ENCODE measurements at regions not wholly inside any gene's neighbourhood (a gene's known extent, or its start where the extent isn't known, plus 50 kb on each side); places are given as distances from the start of the nearest gene placed in this dataset.

DNA sequence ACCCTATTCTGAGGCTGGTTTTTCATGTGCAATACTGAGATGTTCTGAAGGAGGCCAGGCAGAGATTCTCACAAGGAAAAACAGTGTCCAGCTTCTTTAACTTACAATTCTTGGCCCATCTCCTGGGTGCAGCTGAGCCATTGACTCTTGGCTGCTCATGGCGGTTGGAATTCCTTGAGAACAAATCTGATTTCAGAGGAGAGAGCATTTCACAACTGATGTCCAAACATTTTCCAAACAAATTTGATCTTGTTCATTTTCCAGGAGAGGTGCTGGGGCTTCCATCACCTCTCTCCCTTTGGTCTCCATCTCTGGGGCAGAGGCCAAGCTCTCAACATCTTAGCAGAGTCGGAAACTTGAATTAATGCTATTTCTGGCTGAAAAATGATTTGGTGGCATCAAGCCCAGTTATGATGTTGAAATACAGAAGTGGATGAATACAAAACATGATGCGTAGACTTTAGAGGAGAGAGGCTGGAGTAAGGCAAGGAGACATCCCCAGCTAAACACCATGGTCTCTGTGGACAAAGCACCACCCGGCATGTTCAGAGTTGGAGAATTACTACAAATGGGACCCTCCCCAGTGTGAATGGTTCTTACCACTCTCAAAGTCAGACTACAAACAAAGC is 593.0 kb downstream of the VRK1 start:
- TF ChIP-seq SUZ12 (IDR thresholded peaks at IDR 0.05; ENCODE audit: extremely low read depth, insufficient read depth, insufficient read length) = no peak
- TF ChIP-seq ZNF274 (IDR thresholded peaks at IDR 0.05; ENCODE audit: low read depth, low read length) = no peak
